OCI-LY3 (cell line): ENCODE measurements at regions not wholly inside any gene's neighbourhood (a gene's known extent, or its start where the extent isn't known, plus 50 kb on each side); places are given as distances from the start of the nearest gene placed in this dataset.

Source experiments
- H2AFZ ChIP-seq: fragments of 200-600, 300-600 bp; shearing (Covaris generic); 2 replicates; pipeline ENCODE4 v1.6.0; 2014; ENCODE audit warnings: antibody characterized with exemption, low read depth, low read length
- H3K27ac ChIP-seq: fragments of 200-600, 300-600 bp; sonication (generic); 2 replicates; pipeline ENCODE4 v1.5.1; 2014; ENCODE audit warnings: mild to moderate bottlenecking, low read length, moderate library complexity, mixed read lengths
- H3K27me3 ChIP-seq: fragments of 200-600, 300-600 bp; sonication (generic); 2 replicates; pipeline ENCODE4 v1.6.1; 2014; ENCODE audit warnings: low read depth, low read length, mixed read lengths
- H3K36me3 ChIP-seq: fragments of 200-600, 300-600 bp; sonication (generic); replicated peaks from 2 replicates; pipeline ENCODE3; 2014; ENCODE audit warnings: low read depth, low read length, mixed read lengths
- H3K4me1 ChIP-seq: fragments of 300-600, 200-600 bp; sonication (generic); 2 replicates; pipeline ENCODE4 v1.6.1; 2014; ENCODE audit warnings: low read length, mixed read lengths
- H3K4me2 ChIP-seq: fragments of 200-600, 300-600 bp; sonication (generic); 2 replicates; pipeline ENCODE4 v1.6.1; 2014; ENCODE audit warnings: low read length, mixed read lengths
- H3K4me3 ChIP-seq: fragments of 300-600, 200-600 bp; sonication (generic); 2 replicates; pipeline ENCODE4 v1.5.1; 2014; ENCODE audit warnings: antibody characterized with exemption, mild to moderate bottlenecking, low read length, moderate library complexity
- H3K79me2 ChIP-seq: fragments of 300-600, 200-600 bp; shearing (Covaris generic); 2 replicates; pipeline ENCODE4 v1.6.1; 2014; ENCODE audit warnings: mild to moderate bottlenecking, low read length, mixed read lengths
- H3K9ac ChIP-seq: fragments of 300-600, 200-600 bp; shearing (Covaris generic); 2 replicates; pipeline ENCODE4 v1.6.0; 2014; ENCODE audit warnings: mild to moderate bottlenecking, low read length, moderate library complexity
- H3K9me3 ChIP-seq: fragments of 200-600, 300-600 bp; shearing (Covaris generic); 2 replicates; pipeline ENCODE4 v1.6.1; 2014; ENCODE audit warnings: low read length, mixed read lengths; ENCODE audit not compliant: insufficient read depth
- H4K20me1 ChIP-seq: fragments of 200-600, 300-600 bp; sonication (generic); 2 replicates; pipeline ENCODE4 v1.6.1; 2016; ENCODE audit warnings: low read length, mixed read lengths; ENCODE audit not compliant: insufficient read depth
- EZH2phosphoT487 ChIP-seq: fragments of 200-600 bp; shearing (Covaris generic); IDR thresholded peaks from 2 replicates; pipeline ENCODE4 v1.6.1; 2018; ENCODE audit warnings: antibody characterized with exemption, mixed run types, low read depth
- TF ChIP-seq, protein P1 (sequence below): fragments of 200-600, 300-600 bp; sonication (generic); IDR thresholded peaks from 2 replicates; pipeline ENCODE4 v1.5.1; 2014; ENCODE audit warnings: antibody characterized with exemption, low read length, low read depth

DNA sequence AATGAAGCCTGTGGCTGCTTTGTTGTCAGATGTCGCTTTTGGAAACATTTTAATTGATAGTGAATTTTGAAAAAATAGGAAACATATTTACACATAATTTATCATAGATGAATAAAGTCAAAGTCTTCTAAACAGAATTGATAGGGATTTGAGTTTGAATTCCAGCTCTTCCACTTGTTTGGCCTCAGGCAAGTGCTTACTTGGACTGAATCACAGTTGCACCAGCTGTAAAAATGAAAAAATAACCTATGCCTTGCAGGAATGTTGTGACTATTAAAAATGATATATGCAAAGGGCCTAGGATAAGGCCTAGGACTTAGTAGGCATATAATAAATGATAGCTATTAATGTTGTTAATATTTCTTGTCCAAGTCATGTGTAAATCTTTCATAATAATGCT lies 618.5 kb upstream of the MMS22L start:
- H3K27ac ChIP-seq, result no peak overlapping the region
- H3K9ac ChIP-seq, result no peak overlapping the region
- no peaks in the 10 kb centered on the region for H3K4me1 ChIP-seq
- no peaks in the 10 kb centered on the region for H3K9me3 ChIP-seq
- no peaks in the 10 kb centered on the region for H3K79me2 ChIP-seq
- no peaks in the 10 kb centered on the region for H4K20me1 ChIP-seq
- H3K36me3 ChIP-seq, result no peaks in the 10 kb centered on the region
- no peak overlapping the region for H3K4me2 ChIP-seq
- H3K4me3 ChIP-seq, result no peak overlapping the region
- H2AFZ ChIP-seq, result no peak overlapping the region
- no peaks in the 10 kb centered on the region for H3K27me3 ChIP-seq
- TF ChIP-seq, protein P1, sequence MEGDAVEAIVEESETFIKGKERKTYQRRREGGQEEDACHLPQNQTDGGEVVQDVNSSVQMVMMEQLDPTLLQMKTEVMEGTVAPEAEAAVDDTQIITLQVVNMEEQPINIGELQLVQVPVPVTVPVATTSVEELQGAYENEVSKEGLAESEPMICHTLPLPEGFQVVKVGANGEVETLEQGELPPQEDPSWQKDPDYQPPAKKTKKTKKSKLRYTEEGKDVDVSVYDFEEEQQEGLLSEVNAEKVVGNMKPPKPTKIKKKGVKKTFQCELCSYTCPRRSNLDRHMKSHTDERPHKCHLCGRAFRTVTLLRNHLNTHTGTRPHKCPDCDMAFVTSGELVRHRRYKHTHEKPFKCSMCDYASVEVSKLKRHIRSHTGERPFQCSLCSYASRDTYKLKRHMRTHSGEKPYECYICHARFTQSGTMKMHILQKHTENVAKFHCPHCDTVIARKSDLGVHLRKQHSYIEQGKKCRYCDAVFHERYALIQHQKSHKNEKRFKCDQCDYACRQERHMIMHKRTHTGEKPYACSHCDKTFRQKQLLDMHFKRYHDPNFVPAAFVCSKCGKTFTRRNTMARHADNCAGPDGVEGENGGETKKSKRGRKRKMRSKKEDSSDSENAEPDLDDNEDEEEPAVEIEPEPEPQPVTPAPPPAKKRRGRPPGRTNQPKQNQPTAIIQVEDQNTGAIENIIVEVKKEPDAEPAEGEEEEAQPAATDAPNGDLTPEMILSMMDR, result no peak
- TF ChIP-seq EZH2phosphoT487, result no peak

DNA sequence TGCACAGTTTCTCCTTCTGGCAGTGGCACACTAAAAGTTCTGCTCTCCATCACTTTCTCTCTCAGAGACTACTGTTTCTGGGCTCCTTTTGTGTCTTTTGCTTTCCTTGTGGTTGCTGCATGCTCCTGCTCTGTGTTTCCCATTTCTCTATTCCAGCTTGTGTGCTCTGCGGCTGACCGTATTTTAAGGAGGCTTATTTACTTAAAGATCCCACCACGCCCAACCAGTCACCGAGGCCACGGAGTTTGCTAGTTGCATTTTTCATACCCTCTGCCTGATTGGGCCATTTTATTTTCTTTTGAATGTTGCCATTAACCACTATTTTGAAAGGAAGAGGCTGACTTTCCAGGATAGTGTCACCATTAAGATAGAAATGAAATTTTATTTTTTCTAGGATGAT lies 626.4 kb upstream of the MMS22L start:
- Histone ChIP-seq H3K4me1 (no peaks in the 10 kb centered on the region), H3K4me2 (no peak overlapping the region)

DNA sequence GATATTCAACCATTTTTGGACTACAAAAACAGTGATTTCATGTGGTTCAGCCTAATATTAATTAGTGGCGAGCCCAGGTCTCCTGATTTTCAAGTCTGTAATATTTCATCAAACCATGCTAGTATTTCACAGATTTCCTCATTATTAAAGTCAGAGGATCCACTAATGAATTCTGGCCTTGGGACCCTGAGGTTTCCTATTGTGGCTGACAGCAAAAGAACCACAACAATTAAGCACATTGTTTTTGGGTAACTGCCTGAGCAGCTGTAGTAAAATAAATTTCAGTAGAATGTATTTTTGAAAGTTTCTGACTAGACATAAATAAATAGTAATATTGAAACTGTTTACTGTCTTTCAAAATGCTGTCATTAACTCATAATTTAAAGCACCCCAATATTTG lies 630.7 kb upstream of the MMS22L start:
- Histone ChIP-seq H3K36me3 (no peaks in the 10 kb centered on the region), H3K4me2 (no peak overlapping the region), H3K27ac (no peak overlapping the region), H3K9me3 (no peaks in the 10 kb centered on the region), H2AFZ (no peak overlapping the region), H3K27me3 (no peaks in the 10 kb centered on the region), H3K4me1 (no peaks in the 10 kb centered on the region), H3K79me2 (no peaks in the 10 kb centered on the region), H3K4me3 (no peak overlapping the region), H3K9ac (no peak overlapping the region), H4K20me1 (no peaks in the 10 kb centered on the region)
- TF ChIP-seq EZH2phosphoT487, result no peak
- TF ChIP-seq, protein P1, result no peak

More for the DNA sequence above, 626.4 kb upstream of the MMS22L start:
- Histone ChIP-seq H3K4me3 (no peak overlapping the region), H3K27me3 (no peaks in the 10 kb centered on the region), H3K9me3 (no peaks in the 10 kb centered on the region), H3K9ac (no peak overlapping the region), H3K36me3 (no peaks in the 10 kb centered on the region), H3K79me2 (no peaks in the 10 kb centered on the region), H4K20me1 (no peaks in the 10 kb centered on the region), H2AFZ (no peak overlapping the region), H3K27ac (no peak overlapping the region)
- TF ChIP-seq, protein P1, result no peak
- no peak for TF ChIP-seq EZH2phosphoT487

DNA sequence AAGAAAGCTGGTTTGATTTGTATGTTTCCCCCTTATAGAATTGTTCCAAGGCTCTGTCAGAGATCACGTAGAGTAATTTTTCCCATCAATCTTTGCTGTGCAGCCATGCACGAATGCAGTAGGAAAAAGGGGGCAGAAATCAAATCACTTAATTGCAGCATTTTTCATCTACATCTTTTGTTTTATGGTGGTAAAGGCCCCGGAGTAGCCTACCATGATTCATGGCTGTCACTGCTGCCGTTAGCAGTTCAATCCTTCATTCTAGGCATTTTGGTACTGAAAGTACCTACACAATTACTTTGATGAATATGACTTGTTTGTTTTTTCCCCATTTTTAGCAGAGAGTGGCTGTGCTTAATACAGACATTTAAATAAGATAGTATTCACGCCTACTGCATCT lies 631.9 kb upstream of the MMS22L start:
- TF ChIP-seq, protein P1, result no peak
- no peak for TF ChIP-seq EZH2phosphoT487
- H3K27ac ChIP-seq, result no peak overlapping the region
- no peaks in the 10 kb centered on the region for H3K27me3 ChIP-seq
- H3K4me3 ChIP-seq, result no peak overlapping the region
- H3K79me2 ChIP-seq, result no peaks in the 10 kb centered on the region
- H3K4me2 ChIP-seq, result no peak overlapping the region
- H3K4me1 ChIP-seq, result no peaks in the 10 kb centered on the region
- no peaks in the 10 kb centered on the region for H4K20me1 ChIP-seq
- no peaks in the 10 kb centered on the region for H3K9me3 ChIP-seq
- no peaks in the 10 kb centered on the region for H3K36me3 ChIP-seq
- no peak overlapping the region for H2AFZ ChIP-seq
- no peak overlapping the region for H3K9ac ChIP-seq
